DND-41 (cell line): ENCODE measurements at regions not wholly inside any gene's neighbourhood (a gene's known extent, or its start where the extent isn't known, plus 50 kb on each side); places are given as distances from the start of the nearest gene placed in this dataset.

Experiments
- EZH2 ChIP-seq: IDR thresholded peaks from 3 replicates; pipeline ENCODE4 v1.6.1; 2012; ENCODE audit warnings: borderline replicate concordance, low read depth, mild to moderate bottlenecking, moderate library complexity, low read length, inconsistent platforms; ENCODE audit not compliant: severe bottlenecking
- TF ChIP-seq, protein P1 (sequence below): IDR thresholded peaks from 2 replicates; pipeline ENCODE4 v1.5.1; 2012; ENCODE audit warnings: borderline replicate concordance, low read length, moderate library complexity, mild to moderate bottlenecking; ENCODE audit not compliant: poor library complexity, severe bottlenecking; ENCODE audit errors: extremely low read depth

DNA sequence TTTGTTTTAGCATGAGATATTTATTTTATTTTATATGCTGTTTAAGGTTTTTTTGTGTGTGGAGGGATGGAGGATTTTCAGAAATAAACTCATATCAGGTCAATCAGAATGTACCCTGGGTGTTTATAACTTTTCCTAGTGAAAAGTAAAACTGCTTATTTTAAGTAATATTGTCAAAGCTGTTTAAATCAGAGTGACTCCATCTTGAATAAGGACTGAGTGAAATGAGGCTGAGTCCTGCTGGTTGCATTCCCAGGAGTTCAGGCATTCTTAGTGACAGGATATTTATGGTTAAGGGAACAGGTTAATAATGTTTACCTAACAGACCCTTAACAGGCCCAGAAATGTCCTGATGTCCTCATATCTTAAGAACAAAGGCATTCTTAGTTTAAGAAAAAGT lies 1160.9 kb upstream of the PCDH7 start:
- TF ChIP-seq, protein P1, sequence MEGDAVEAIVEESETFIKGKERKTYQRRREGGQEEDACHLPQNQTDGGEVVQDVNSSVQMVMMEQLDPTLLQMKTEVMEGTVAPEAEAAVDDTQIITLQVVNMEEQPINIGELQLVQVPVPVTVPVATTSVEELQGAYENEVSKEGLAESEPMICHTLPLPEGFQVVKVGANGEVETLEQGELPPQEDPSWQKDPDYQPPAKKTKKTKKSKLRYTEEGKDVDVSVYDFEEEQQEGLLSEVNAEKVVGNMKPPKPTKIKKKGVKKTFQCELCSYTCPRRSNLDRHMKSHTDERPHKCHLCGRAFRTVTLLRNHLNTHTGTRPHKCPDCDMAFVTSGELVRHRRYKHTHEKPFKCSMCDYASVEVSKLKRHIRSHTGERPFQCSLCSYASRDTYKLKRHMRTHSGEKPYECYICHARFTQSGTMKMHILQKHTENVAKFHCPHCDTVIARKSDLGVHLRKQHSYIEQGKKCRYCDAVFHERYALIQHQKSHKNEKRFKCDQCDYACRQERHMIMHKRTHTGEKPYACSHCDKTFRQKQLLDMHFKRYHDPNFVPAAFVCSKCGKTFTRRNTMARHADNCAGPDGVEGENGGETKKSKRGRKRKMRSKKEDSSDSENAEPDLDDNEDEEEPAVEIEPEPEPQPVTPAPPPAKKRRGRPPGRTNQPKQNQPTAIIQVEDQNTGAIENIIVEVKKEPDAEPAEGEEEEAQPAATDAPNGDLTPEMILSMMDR, result no peak
- no peak for TF ChIP-seq EZH2
